DOHH2 (cell line): ENCODE measurements at regions not wholly inside any gene's neighbourhood (a gene's known extent, or its start where the extent isn't known, plus 50 kb on each side); places are given as distances from the start of the nearest gene placed in this dataset.
"Not testable (repeated sequence)": the region's sequence is repeated elsewhere in the genome, so short reads cannot be mapped to it uniquely, and the experiment has no call there.

ENCODE experiments used
- EZH2phosphoT487 ChIP-seq: fragments of 200-600 bp; sonication (generic); IDR thresholded peaks from 2 replicates; pipeline ENCODE4 v1.6.1; 2017; ENCODE audit warnings: borderline replicate concordance, mild to moderate bottlenecking, antibody characterized with exemption, low read length, moderate library complexity, mixed read lengths
- TF ChIP-seq, protein P1 (sequence below): fragments of 200-600 bp; sonication (generic); IDR thresholded peaks from one replicate; pipeline ENCODE4 v1.5.1; 2014; ENCODE audit warnings: antibody characterized with exemption, mild to moderate bottlenecking, low read depth, low read length; ENCODE audit not compliant: poor library complexity, severe bottlenecking

DNA sequence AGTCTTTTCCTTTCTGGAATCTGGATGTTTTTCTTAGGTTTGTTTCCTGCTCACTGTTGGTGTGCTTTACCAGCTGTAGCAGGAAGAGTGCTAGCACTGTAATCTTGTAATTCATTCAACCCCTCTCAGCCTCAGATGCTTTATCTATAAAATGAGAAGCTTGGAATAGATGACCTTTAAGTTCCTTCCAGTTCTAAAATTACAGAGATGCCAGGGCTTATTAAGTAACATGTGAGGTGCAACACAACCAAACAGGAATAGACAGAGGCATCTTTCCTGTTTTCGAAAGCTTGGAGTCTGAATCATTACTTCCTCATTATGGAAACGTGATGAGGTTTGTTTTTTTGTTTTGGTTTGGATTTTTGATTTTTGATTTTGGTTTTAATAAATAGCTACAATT, 60.1 kb upstream of the PLGLB1 start:
- TF ChIP-seq, protein P1, sequence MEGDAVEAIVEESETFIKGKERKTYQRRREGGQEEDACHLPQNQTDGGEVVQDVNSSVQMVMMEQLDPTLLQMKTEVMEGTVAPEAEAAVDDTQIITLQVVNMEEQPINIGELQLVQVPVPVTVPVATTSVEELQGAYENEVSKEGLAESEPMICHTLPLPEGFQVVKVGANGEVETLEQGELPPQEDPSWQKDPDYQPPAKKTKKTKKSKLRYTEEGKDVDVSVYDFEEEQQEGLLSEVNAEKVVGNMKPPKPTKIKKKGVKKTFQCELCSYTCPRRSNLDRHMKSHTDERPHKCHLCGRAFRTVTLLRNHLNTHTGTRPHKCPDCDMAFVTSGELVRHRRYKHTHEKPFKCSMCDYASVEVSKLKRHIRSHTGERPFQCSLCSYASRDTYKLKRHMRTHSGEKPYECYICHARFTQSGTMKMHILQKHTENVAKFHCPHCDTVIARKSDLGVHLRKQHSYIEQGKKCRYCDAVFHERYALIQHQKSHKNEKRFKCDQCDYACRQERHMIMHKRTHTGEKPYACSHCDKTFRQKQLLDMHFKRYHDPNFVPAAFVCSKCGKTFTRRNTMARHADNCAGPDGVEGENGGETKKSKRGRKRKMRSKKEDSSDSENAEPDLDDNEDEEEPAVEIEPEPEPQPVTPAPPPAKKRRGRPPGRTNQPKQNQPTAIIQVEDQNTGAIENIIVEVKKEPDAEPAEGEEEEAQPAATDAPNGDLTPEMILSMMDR = not testable (repeated sequence)
- not testable (repeated sequence) for TF ChIP-seq EZH2phosphoT487
